ENCODE measurements at regions not wholly inside any gene's neighbourhood (a gene's known extent, or its start where the extent isn't known, plus 50 kb on each side); places are given as distances from the start of the nearest gene placed in this dataset.

DNA sequence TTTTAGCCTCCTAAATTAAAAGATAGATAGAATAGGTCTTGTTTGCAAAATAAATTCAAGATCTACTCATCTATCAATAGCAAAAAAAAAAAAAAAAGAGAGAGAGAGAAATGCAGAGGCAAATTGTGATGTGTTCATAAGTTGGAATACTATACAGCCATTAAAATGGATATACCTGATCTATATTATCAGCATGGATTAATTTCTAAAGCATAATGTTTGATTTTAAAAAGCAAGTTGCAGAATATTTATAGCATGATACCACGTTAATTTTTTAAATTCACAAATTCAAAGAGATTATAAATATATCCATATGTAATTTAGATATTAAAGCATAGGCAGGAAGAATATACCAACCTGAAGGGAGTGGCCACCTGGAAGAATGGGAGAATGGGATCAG, 114.9 kb upstream of the PTPRT start (continued):
- no peak for TF ChIP-seq ATF1 (CRISPR knock-in tag; IDR thresholded peaks at IDR 0.05)
- TF ChIP-seq CREB1 (CRISPR knock-in tag; IDR thresholded peaks at IDR 0.05) = no peak
- TF ChIP-seq, protein P1, sequence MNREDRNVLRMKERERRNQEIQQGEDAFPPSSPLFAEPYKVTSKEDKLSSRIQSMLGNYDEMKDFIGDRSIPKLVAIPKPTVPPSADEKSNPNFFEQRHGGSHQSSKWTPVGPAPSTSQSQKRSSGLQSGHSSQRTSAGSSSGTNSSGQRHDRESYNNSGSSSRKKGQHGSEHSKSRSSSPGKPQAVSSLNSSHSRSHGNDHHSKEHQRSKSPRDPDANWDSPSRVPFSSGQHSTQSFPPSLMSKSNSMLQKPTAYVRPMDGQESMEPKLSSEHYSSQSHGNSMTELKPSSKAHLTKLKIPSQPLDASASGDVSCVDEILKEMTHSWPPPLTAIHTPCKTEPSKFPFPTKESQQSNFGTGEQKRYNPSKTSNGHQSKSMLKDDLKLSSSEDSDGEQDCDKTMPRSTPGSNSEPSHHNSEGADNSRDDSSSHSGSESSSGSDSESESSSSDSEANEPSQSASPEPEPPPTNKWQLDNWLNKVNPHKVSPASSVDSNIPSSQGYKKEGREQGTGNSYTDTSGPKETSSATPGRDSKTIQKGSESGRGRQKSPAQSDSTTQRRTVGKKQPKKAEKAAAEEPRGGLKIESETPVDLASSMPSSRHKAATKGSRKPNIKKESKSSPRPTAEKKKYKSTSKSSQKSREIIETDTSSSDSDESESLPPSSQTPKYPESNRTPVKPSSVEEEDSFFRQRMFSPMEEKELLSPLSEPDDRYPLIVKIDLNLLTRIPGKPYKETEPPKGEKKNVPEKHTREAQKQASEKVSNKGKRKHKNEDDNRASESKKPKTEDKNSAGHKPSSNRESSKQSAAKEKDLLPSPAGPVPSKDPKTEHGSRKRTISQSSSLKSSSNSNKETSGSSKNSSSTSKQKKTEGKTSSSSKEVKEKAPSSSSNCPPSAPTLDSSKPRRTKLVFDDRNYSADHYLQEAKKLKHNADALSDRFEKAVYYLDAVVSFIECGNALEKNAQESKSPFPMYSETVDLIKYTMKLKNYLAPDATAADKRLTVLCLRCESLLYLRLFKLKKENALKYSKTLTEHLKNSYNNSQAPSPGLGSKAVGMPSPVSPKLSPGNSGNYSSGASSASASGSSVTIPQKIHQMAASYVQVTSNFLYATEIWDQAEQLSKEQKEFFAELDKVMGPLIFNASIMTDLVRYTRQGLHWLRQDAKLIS (CRISPR knock-in tag; IDR thresholded peaks at IDR 0.05; ENCODE audit: borderline replicate concordance) = no peak
- TF ChIP-seq SOX15 (CRISPR knock-in tag; IDR thresholded peaks at IDR 0.05) = no peak
- no peak for TF ChIP-seq TP53 (CRISPR knock-in tag; IDR thresholded peaks at IDR 0.05)
- TF ChIP-seq EMX1 (CRISPR knock-in tag; IDR thresholded peaks at IDR 0.05) = no peak
- no peak for TF ChIP-seq NR3C1 (CRISPR knock-in tag; conservative IDR thresholded peaks at IDR 0.05; ENCODE audit: low read depth)

GRCh38 chr20:43302936-43303335, 113.2 kb upstream of the PTPRT start:
- TF ChIP-seq NFYB (CRISPR knock-in tag; conservative IDR thresholded peaks at IDR 0.05; ENCODE audit: low read depth) = no peak
- TF ChIP-seq NFATC4 (CRISPR knock-in tag; IDR thresholded peaks at IDR 0.05) = no peak
- no peak for TF ChIP-seq FOXK1 (CRISPR knock-in tag; IDR thresholded peaks at IDR 0.05)
- TF ChIP-seq, protein P2, sequence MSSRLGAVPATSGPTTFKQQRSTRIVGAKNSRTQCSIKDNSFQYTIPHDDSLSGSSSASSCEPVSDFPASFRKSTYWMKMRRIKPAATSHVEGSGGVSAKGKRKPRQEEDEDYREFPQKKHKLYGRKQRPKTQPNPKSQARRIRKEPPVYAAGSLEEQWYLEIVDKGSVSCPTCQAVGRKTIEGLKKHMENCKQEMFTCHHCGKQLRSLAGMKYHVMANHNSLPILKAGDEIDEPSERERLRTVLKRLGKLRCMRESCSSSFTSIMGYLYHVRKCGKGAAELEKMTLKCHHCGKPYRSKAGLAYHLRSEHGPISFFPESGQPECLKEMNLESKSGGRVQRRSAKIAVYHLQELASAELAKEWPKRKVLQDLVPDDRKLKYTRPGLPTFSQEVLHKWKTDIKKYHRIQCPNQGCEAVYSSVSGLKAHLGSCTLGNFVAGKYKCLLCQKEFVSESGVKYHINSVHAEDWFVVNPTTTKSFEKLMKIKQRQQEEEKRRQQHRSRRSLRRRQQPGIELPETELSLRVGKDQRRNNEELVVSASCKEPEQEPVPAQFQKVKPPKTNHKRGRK (CRISPR knock-in tag; IDR thresholded peaks at IDR 0.05; ENCODE audit: borderline replicate concordance) = no peak
- TF ChIP-seq, protein P3, sequence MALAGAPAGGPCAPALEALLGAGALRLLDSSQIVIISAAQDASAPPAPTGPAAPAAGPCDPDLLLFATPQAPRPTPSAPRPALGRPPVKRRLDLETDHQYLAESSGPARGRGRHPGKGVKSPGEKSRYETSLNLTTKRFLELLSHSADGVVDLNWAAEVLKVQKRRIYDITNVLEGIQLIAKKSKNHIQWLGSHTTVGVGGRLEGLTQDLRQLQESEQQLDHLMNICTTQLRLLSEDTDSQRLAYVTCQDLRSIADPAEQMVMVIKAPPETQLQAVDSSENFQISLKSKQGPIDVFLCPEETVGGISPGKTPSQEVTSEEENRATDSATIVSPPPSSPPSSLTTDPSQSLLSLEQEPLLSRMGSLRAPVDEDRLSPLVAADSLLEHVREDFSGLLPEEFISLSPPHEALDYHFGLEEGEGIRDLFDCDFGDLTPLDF (CRISPR knock-in tag; IDR thresholded peaks at IDR 0.05) = no peak
- TF ChIP-seq, protein P4, sequence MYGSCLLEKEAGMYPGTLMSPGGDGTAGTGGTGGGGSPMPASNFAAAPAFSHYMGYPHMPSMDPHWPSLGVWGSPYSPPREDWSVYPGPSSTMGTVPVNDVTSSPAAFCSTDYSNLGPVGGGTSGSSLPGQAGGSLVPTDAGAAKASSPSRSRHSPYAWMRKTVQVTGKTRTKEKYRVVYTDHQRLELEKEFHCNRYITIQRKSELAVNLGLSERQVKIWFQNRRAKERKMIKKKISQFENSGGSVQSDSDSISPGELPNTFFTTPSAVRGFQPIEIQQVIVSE (CRISPR knock-in tag; IDR thresholded peaks at IDR 0.05; ENCODE audit: borderline replicate concordance) = no peak
- no peak for TF ChIP-seq PREB (CRISPR knock-in tag; IDR thresholded peaks at IDR 0.05; ENCODE audit: borderline replicate concordance)
- TF ChIP-seq CBFB (CRISPR knock-in tag; IDR thresholded peaks at IDR 0.05; ENCODE audit: low read depth) = no peak
- TF ChIP-seq SMAD4 (CRISPR knock-in tag; IDR thresholded peaks at IDR 0.05) = no peak
- no peak for TF ChIP-seq RELA (CRISPR knock-in tag; IDR thresholded peaks at IDR 0.05; ENCODE audit: borderline replicate concordance)
- no peak for TF ChIP-seq JUN (CRISPR knock-in tag; IDR thresholded peaks at IDR 0.05)
- Mint-ChIP-seq H3K36me3 (peaks cover under 1% of the 10 kb centered on the region; the same call in 1 of the 2 replicates), H3K4me1 (peaks cover 5% of the 10 kb centered on the region; the same call in 1 of the 2 replicates), H3K27ac (no peak overlapping the region), H3K4me3 (no peak overlapping the region), H3K9me3 (peaks cover 22% of the 10 kb centered on the region), H3K27me3 (ENCODE audit: low read depth) (peaks cover 2% of the 10 kb centered on the region; the same call in 1 of the 2 replicates)
- ChIA-PET CTCF (no interaction called here), POLR2A (interaction anchor here (0.6 kb wide), 1 partner anchor 13 kb away, joined by 3 read pairs; no protein-coding TSS in a partner anchor)
- DNase-seq (ENCODE audit: low spot score) (no peak), ATAC-seq (no peak)

All from WTC11 (cell line).